ENCODE measurements at regions not wholly inside any gene's neighbourhood (a gene's known extent, or its start where the extent isn't known, plus 50 kb on each side); places are given as distances from the start of the nearest gene placed in this dataset.

DNA sequence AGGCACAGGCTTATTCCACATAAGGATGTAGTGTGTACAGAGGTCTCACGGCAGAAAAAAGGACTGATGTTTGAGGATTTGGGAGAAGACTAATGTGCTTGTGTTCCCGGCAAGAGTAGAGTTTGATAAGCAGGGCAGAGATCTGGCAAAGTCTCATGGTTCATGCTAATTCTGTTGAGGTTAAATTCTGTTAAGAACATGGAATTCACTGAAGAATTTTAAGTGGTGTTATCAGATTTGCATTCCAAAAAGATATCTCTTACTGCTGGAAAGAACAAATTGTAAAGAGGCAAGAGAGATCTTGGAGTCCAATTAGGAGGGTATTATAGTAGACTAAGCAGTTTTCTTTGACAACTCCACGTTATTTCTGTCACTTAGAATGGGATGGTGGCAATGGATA lies 348.3 kb downstream of the TDRD3 start:
- TF ChIP-seq, protein P1, sequence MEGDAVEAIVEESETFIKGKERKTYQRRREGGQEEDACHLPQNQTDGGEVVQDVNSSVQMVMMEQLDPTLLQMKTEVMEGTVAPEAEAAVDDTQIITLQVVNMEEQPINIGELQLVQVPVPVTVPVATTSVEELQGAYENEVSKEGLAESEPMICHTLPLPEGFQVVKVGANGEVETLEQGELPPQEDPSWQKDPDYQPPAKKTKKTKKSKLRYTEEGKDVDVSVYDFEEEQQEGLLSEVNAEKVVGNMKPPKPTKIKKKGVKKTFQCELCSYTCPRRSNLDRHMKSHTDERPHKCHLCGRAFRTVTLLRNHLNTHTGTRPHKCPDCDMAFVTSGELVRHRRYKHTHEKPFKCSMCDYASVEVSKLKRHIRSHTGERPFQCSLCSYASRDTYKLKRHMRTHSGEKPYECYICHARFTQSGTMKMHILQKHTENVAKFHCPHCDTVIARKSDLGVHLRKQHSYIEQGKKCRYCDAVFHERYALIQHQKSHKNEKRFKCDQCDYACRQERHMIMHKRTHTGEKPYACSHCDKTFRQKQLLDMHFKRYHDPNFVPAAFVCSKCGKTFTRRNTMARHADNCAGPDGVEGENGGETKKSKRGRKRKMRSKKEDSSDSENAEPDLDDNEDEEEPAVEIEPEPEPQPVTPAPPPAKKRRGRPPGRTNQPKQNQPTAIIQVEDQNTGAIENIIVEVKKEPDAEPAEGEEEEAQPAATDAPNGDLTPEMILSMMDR (IDR thresholded peaks at IDR 0.05), result no peak
- no peak for TF ChIP-seq EP300 (IDR thresholded peaks at IDR 0.05)

All from gastroesophageal sphincter (tissue), 3 donors.